B cell (primary cell): ENCODE measurements at regions not wholly inside any gene's neighbourhood (a gene's known extent, or its start where the extent isn't known, plus 50 kb on each side); places are given as distances from the start of the nearest gene placed in this dataset.

ENCODE experiments used
- ATAC-seq: fragments of 200-7000 bp; cut with Tn5 transposase; one replicate; pipeline ENCODE4 v1.10.0; 2021; ENCODE audit warnings: low read depth, mild to moderate bottlenecking, moderate number of reproducible peaks, moderate library complexity
- CTCF ChIA-PET: fragments of 350-600 bp; sonication (Branson Sonifier 250); formaldehyde crosslinking; loops from one replicate; lab custom pipeline; 2021; ENCODE audit warnings: antibody characterized with exemption, inconsistent platforms; lab: Charles Lee
- POLR2A ChIA-PET: fragments of 350-600 bp; sonication (Branson Sonifier 250); formaldehyde crosslinking; loops from one replicate; lab custom pipeline; 2021; ENCODE audit warnings: antibody characterized with exemption; lab: Charles Lee
- DNase-seq: peaks from one replicate; pipeline ENCODE4 v3.0.0; 2013
- H2AFZ ChIP-seq: 2 replicates; pipeline ENCODE4 v1.6.1; 2012; ENCODE audit warnings: mild to moderate bottlenecking, low read depth, low read length; ENCODE audit not compliant: insufficient read depth, poor library complexity, severe bottlenecking
- H3K27ac ChIP-seq, 2 donors: 1 replicate in 1 of 2; 2 replicates in 1 of 2; pipeline ENCODE4 v1.5.1; 2012 to 2013; ENCODE audit warnings: low read length in 2 of 2, mild to moderate bottlenecking in 2 of 2, moderate library complexity in 1 of 2
- H3K27me3 ChIP-seq, 4 experiments: fragments of 200-600 bp in 1 of 4; sonication (generic) in 1 of 4; replicated peaks in 1 of 4; 1 replicate in 2 of 4; 2 replicates in 2 of 4; pipeline versions ENCODE4 v1.6.1 to v1.7.0; 2013 to 2016; ENCODE audit warnings: low read length in 3 of 4, mild to moderate bottlenecking in 2 of 4, mixed read lengths in 1 of 4, moderate library complexity in 1 of 4; ENCODE audit not compliant: insufficient read depth in 4 of 4, control insufficient read depth in 3 of 4; ENCODE audit errors: control extremely low read depth in 1 of 4
- H3K36me3 ChIP-seq, 2 experiments: replicated peaks in 1 of 2; 1 replicate in 1 of 2; 2 replicates in 1 of 2; pipeline versions ENCODE4 v1.6.1 to v1.7.1; 2013; ENCODE audit warnings: low read length in 1 of 2; ENCODE audit not compliant: insufficient read depth in 2 of 2, control insufficient read depth in 1 of 2; ENCODE audit errors: control extremely low read depth in 1 of 2, extremely low read depth in 1 of 2
- H3K4me1 ChIP-seq, 2 donors: fragments of 200-600 bp in 1 of 2; sonication (generic) in 1 of 2; 1 replicate in 1 of 2; 2 replicates in 1 of 2; pipeline versions ENCODE4 v1.5.1 to v1.6.1; 2013 to 2017; ENCODE audit warnings: low read length in 2 of 2; ENCODE audit not compliant: control insufficient read depth in 2 of 2, insufficient read depth in 2 of 2
- H3K4me2 ChIP-seq: replicated peaks from 2 replicates; pipeline ENCODE3; 2012; ENCODE audit warnings: mild to moderate bottlenecking, low read depth, low read length; ENCODE audit not compliant: poor library complexity, severe bottlenecking
- H3K4me3 ChIP-seq, 5 experiments: fragments of 200-600 bp in 1 of 5; sonication (generic) in 1 of 5; 1 replicate in 3 of 5; 2 replicates in 2 of 5; pipeline versions ENCODE4 v1.5.1 to v1.7.0; 2011 to 2016; ENCODE audit warnings: low read length in 4 of 5, mild to moderate bottlenecking in 4 of 5, low read depth in 2 of 5, control low read depth in 1 of 5, moderate library complexity in 1 of 5; ENCODE audit not compliant: insufficient read depth in 1 of 5; ENCODE audit errors: control extremely low read depth in 1 of 5, extremely low read depth in 1 of 5
- H3K79me2 ChIP-seq: fragments of 200-600 bp; sonication (generic); one replicate; pipeline ENCODE4 v1.6.0; 2016; ENCODE audit warnings: low read length; ENCODE audit not compliant: control insufficient read depth, insufficient read depth
- H3K9ac ChIP-seq: fragments of 200-600 bp; sonication (generic); 2 replicates; pipeline ENCODE4 v1.6.1; 2017; ENCODE audit warnings: mild to moderate bottlenecking, low read length, moderate library complexity
- H3K9me3 ChIP-seq, 3 donors: one replicate each; pipeline versions ENCODE4 v1.6.1 to v1.7.1; 2013; ENCODE audit warnings: low read length in 2 of 3; ENCODE audit not compliant: control insufficient read depth in 2 of 3, insufficient read depth in 1 of 3; ENCODE audit errors: control extremely low read depth in 1 of 3
- H4K20me1 ChIP-seq: 2 replicates; pipeline ENCODE4 v1.6.0; 2012; ENCODE audit warnings: mild to moderate bottlenecking, low read length; ENCODE audit not compliant: insufficient read depth, control insufficient read depth, poor library complexity, severe bottlenecking
- H3K27ac Mint-ChIP-seq: one replicate; pipeline ENCODE4 v1.8.0; 2021; ENCODE audit warnings: mixed read lengths
- H3K27me3 Mint-ChIP-seq: one replicate; pipeline ENCODE4 v1.8.0; 2021; ENCODE audit warnings: mixed read lengths
- H3K4me1 Mint-ChIP-seq: one replicate; pipeline ENCODE4 v1.8.0; 2021; ENCODE audit warnings: mixed read lengths
- H3K4me3 Mint-ChIP-seq: one replicate; pipeline ENCODE4 v1.8.0; 2021; ENCODE audit warnings: mixed read lengths
- H3K9me3 Mint-ChIP-seq: one replicate; pipeline ENCODE4 v1.8.0; 2022; ENCODE audit warnings: mixed read lengths; ENCODE audit not compliant: insufficient read depth
- EZH2 ChIP-seq: IDR thresholded peaks from 2 replicates; pipeline ENCODE4 v1.6.1; 2012; ENCODE audit warnings: borderline replicate concordance, low read depth, mild to moderate bottlenecking, moderate library complexity, low read length; ENCODE audit not compliant: insufficient read depth, poor library complexity, severe bottlenecking
- WGBS: methylation state at CpG from one replicate; pipeline ENCODE4 v1.1.5; 2013; ENCODE audit warnings: missing lambda C conversion rate; ENCODE audit not compliant: insufficient coverage; 5-methylcytosine and 5-hydroxymethylcytosine counted together
- intact Hi-C: fragments of 100-400 bp; cut with micrococcal nuclease; formaldehyde crosslinking; loops from one replicate; pipeline ENCODE4 v1.10.0; 2022
- TF ChIP-seq, protein P1 (sequence below): fragments of 200-600 bp; IDR thresholded peaks from one replicate; pipeline ENCODE4 v1.8.0; 2022; ENCODE audit warnings: antibody characterized with exemption, mild to moderate bottlenecking

DNA sequence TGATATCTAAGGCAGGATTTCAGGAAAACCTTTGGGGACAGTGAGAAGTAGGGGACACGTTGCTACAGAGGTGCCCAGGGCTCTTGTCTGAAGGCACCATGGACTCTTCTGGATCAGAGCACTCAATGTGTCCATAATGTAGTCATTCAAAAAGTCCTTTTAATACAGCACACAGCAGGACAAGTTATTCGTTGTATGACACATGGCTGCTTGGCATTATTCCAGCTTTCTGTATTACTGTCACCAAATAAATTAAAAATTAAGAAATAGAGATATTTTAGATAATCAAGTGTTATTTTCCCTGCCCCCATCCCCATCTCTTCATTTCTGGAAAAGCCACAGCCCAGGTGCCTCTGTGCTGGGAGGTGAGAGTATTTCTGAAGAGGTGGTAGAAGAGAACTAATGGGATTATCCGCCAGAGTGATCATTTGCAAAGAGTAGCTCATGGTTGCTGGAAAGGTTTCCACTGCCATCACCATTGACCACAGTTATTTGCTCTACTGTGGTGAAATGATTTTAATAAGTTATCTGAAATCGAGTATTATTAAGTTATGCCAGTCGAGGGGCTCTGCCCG, 83.0 kb downstream of the CXCL12 start:
- H3K4me2 ChIP-seq, result no peak overlapping the region
- intact Hi-C loops, result no loop called here
- H3K9me3 ChIP-seq, result no peaks in the 10 kb centered on the region
- CTCF ChIA-PET, result no interaction called here
- H4K20me1 ChIP-seq, result no peaks in the 10 kb centered on the region
- H3K9ac ChIP-seq, result no peak overlapping the region
- Mint-ChIP-seq H3K4me3 (no peak overlapping the region), H3K27me3 (no peaks in the 10 kb centered on the region), H3K4me1 (no peaks in the 10 kb centered on the region), H3K27ac (no peak overlapping the region), H3K9me3 (peaks cover 5% of the 10 kb centered on the region)
- H3K27me3 ChIP-seq, result no peaks in the 10 kb centered on the region
- no peaks in the 10 kb centered on the region for H3K4me1 ChIP-seq
- H3K27ac ChIP-seq, result no peak overlapping the region
- DNase-seq (no peak), ATAC-seq (no peak)
- TF ChIP-seq EZH2, result no peak
- TF ChIP-seq, protein P1, sequence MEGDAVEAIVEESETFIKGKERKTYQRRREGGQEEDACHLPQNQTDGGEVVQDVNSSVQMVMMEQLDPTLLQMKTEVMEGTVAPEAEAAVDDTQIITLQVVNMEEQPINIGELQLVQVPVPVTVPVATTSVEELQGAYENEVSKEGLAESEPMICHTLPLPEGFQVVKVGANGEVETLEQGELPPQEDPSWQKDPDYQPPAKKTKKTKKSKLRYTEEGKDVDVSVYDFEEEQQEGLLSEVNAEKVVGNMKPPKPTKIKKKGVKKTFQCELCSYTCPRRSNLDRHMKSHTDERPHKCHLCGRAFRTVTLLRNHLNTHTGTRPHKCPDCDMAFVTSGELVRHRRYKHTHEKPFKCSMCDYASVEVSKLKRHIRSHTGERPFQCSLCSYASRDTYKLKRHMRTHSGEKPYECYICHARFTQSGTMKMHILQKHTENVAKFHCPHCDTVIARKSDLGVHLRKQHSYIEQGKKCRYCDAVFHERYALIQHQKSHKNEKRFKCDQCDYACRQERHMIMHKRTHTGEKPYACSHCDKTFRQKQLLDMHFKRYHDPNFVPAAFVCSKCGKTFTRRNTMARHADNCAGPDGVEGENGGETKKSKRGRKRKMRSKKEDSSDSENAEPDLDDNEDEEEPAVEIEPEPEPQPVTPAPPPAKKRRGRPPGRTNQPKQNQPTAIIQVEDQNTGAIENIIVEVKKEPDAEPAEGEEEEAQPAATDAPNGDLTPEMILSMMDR, result no peak
- no peak overlapping the region for H3K4me3 ChIP-seq
- no peaks in the 10 kb centered on the region for H3K79me2 ChIP-seq
- H3K36me3 ChIP-seq, result no peaks in the 10 kb centered on the region
- 100% methylated on average over 1 of the region's 6 CpGs for WGBS
- POLR2A ChIA-PET, result no interaction called here
- no peak overlapping the region for H2AFZ ChIP-seq

DNA sequence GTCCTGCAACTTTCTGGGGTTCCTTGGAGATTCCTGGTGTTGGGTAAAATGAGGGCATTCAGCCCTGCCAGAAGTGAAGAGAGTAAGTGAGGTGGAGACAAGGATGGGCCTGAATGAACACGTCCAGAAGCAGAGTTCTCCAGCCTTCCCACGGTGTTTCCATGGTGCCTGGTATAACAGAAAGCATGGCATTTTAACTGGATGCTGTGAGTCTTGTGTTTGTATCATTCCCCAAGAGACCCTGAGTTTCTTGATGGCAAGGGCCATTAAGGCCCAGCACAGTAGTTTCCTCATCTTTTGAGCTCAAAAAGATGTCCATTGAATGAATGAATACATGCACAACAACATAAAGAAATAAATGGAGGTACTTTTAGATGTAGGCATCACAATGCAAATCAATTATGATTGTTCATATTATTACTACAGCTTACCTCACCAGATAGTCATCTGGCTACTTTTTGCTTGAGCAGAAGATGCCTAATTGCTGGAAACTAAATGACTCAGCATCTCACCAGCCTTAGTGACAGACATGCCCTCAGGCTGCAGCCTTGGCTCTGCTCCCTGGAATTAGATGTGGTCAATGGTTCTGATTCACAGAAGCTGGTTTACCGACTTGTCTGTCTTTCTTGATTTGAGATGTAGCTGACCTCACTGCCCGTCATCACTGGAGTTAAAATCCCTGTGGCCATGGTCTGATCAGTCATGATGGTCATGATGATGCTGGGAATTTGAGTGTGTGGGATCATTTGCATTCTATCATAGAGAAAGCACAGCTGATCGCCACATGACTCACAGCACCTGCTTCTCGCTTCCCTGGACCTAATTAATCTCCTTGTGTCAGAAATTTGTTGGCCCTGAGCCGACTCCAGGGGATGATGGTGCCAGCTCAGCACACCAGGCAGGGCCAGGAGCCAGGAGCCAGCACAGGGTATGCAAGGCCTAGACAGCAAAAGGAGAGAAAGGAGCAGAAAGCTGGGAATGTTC, 83.9 kb downstream of the CXCL12 start:
- no peaks in the 10 kb centered on the region for H3K4me1 Mint-ChIP-seq
- no peaks in the 10 kb centered on the region for H3K79me2 ChIP-seq
- peaks cover 5% of the 10 kb centered on the region for H3K9me3 Mint-ChIP-seq
- no peak for TF ChIP-seq EZH2
- TF ChIP-seq, protein P1, result no peak
- DNase-seq (no peak), ATAC-seq (no peak)
- no peaks in the 10 kb centered on the region for H3K4me1 ChIP-seq
- intact Hi-C loops, result no loop called here
- no peak overlapping the region for H3K4me3 ChIP-seq
- POLR2A ChIA-PET, result no interaction called here
- no peaks in the 10 kb centered on the region for H4K20me1 ChIP-seq
- no peak overlapping the region for H3K4me2 ChIP-seq
- H3K27me3 Mint-ChIP-seq, result no peaks in the 10 kb centered on the region
- no peak overlapping the region for H3K4me3 Mint-ChIP-seq
- 60% methylated on average over 7 of the region's 7 CpGs for WGBS
- no peak overlapping the region for H3K27ac Mint-ChIP-seq
- H2AFZ ChIP-seq, result no peak overlapping the region
- H3K9me3 ChIP-seq, result no peaks in the 10 kb centered on the region
- CTCF ChIA-PET, result no interaction called here
- no peak overlapping the region for H3K27ac ChIP-seq
- no peaks in the 10 kb centered on the region for H3K27me3 ChIP-seq
- no peak overlapping the region for H3K9ac ChIP-seq
- H3K36me3 ChIP-seq, result no peaks in the 10 kb centered on the region
